Activated T-helper 17 cell treated with anti-CD3 and anti-CD28 coated beads, Interleukin-2, amount 50 U/mL, for 72 hours (primary cell): ENCODE measurements at regions not wholly inside any gene's neighbourhood (a gene's known extent, or its start where the extent isn't known, plus 50 kb on each side); places are given as distances from the start of the nearest gene placed in this dataset.
"Not testable (repeated sequence)": the region's sequence is repeated elsewhere in the genome, so short reads cannot be mapped to it uniquely, and the experiment has no call there.

Source experiments
- ATAC-seq: fragments of 150-1000 bp; cut with Tn5 transposase; replicated peaks from 2 replicates; pipeline ENCODE4 v1.10.0; 2021; ENCODE audit warnings: mild to moderate bottlenecking, moderate library complexity
- H3K27ac Mint-ChIP-seq: one replicate; pipeline ENCODE4 v1.8.0; 2022; ENCODE audit warnings: mixed read lengths
- H3K27me3 Mint-ChIP-seq: one replicate; pipeline ENCODE4 v1.8.0; 2022; ENCODE audit warnings: mixed read lengths
- H3K36me3 Mint-ChIP-seq: one replicate; pipeline ENCODE4 v1.8.0; 2022; ENCODE audit warnings: low read depth, mild to moderate bottlenecking, mixed read lengths
- H3K4me1 Mint-ChIP-seq: one replicate; pipeline ENCODE4 v1.8.0; 2022; ENCODE audit warnings: mixed read lengths
- H3K4me3 Mint-ChIP-seq: one replicate; pipeline ENCODE4 v1.8.0; 2022; ENCODE audit warnings: mild to moderate bottlenecking, mixed read lengths
- H3K9me3 Mint-ChIP-seq: one replicate; pipeline ENCODE4 v1.8.0; 2022; ENCODE audit warnings: mixed read lengths

GRCh38 chr2:33696234-33696633, 97.1 kb upstream of the FAM98A start:
- H3K4me1 Mint-ChIP-seq = no peaks in the 10 kb centered on the region
- ATAC-seq = no peak

GRCh38 chr2:33694904-33695303, 95.8 kb upstream of the FAM98A start:
- no peak for ATAC-seq
- no peak overlapping the region for H3K4me3 Mint-ChIP-seq
- H3K27ac Mint-ChIP-seq = no peak overlapping the region
- H3K4me1 Mint-ChIP-seq = no peaks in the 10 kb centered on the region
- peaks cover 22% of the 10 kb centered on the region for H3K27me3 Mint-ChIP-seq
- peaks cover 14% of the 10 kb centered on the region for H3K9me3 Mint-ChIP-seq
- no peaks in the 10 kb centered on the region for H3K36me3 Mint-ChIP-seq

More at GRCh38 chr2:33696234-33696633, 97.1 kb upstream of the FAM98A start:
- Mint-ChIP-seq H3K9me3 (peaks cover 12% of the 10 kb centered on the region), H3K27ac (no peak overlapping the region), H3K27me3 (peaks cover 22% of the 10 kb centered on the region), H3K4me3 (no peak overlapping the region), H3K36me3 (no peaks in the 10 kb centered on the region)

- H3K27me3 Mint-ChIP-seq = peaks cover 18% of the 10 kb centered on the region
- H3K27ac Mint-ChIP-seq = not testable (repeated sequence)
These were observed 91.6 kb upstream of the FAM98A start for GRCh38 chr2:33690686-33691085.

GRCh38 chr2:33681364-33681757, 82.3 kb upstream of the FAM98A start:
- Mint-ChIP-seq H3K4me3 (no peak overlapping the region), H3K4me1 (no peaks in the 10 kb centered on the region), H3K36me3 (no peaks in the 10 kb centered on the region), H3K9me3 (no peaks in the 10 kb centered on the region), H3K27me3 (peaks cover 7% of the 10 kb centered on the region), H3K27ac (no peak overlapping the region)
- no peak for ATAC-seq

More at GRCh38 chr2:33690686-33691085, 91.6 kb upstream of the FAM98A start:
- peaks cover 17% of the 10 kb centered on the region for H3K9me3 Mint-ChIP-seq
- H3K4me3 Mint-ChIP-seq, H3K4me1 Mint-ChIP-seq, H3K36me3 Mint-ChIP-seq, ATAC-seq: not testable (repeated sequence)

- H3K4me1 Mint-ChIP-seq = no peaks in the 10 kb centered on the region
- no peak for ATAC-seq
- no peak overlapping the region for H3K4me3 Mint-ChIP-seq
- H3K9me3 Mint-ChIP-seq = no peaks in the 10 kb centered on the region
- peaks cover 7% of the 10 kb centered on the region for H3K27me3 Mint-ChIP-seq
- H3K27ac Mint-ChIP-seq = no peak overlapping the region
- no peaks in the 10 kb centered on the region for H3K36me3 Mint-ChIP-seq
These were observed 81.7 kb upstream of the FAM98A start for GRCh38 chr2:33680644-33681363.

GRCh38 chr2:33678436-33678835, 79.3 kb upstream of the FAM98A start:
- Mint-ChIP-seq H3K9me3 (no peaks in the 10 kb centered on the region), H3K4me3 (no peak overlapping the region), H3K27ac (no peak overlapping the region), H3K27me3 (no peaks in the 10 kb centered on the region), H3K36me3 (no peaks in the 10 kb centered on the region), H3K4me1 (no peaks in the 10 kb centered on the region)
- no peak for ATAC-seq

GRCh38 chr2:33673937-33674336, 74.8 kb upstream of the FAM98A start:
- H3K36me3 Mint-ChIP-seq = no peaks in the 10 kb centered on the region
- no peak overlapping the region for H3K27ac Mint-ChIP-seq
- no peaks in the 10 kb centered on the region for H3K4me1 Mint-ChIP-seq
- H3K27me3 Mint-ChIP-seq = peaks cover 4% of the 10 kb centered on the region
- no peak overlapping the region for H3K4me3 Mint-ChIP-seq
- no peaks in the 10 kb centered on the region for H3K9me3 Mint-ChIP-seq
- ATAC-seq = no peak

- no peak for ATAC-seq
These were observed 73.8 kb upstream of the FAM98A start for GRCh38 chr2:33672896-33673295.

GRCh38 chr2:33672389-33672788, 73.3 kb upstream of the FAM98A start:
- ATAC-seq = no peak
- Mint-ChIP-seq H3K4me1 (no peaks in the 10 kb centered on the region), H3K36me3 (no peaks in the 10 kb centered on the region), H3K27ac (no peak overlapping the region), H3K9me3 (no peaks in the 10 kb centered on the region), H3K4me3 (no peak overlapping the region), H3K27me3 (peaks cover 4% of the 10 kb centered on the region)

More at GRCh38 chr2:33672896-33673295, 73.8 kb upstream of the FAM98A start:
- Mint-ChIP-seq H3K36me3 (no peaks in the 10 kb centered on the region), H3K4me3 (no peak overlapping the region), H3K27me3 (peaks cover 4% of the 10 kb centered on the region), H3K4me1 (no peaks in the 10 kb centered on the region), H3K9me3 (no peaks in the 10 kb centered on the region), H3K27ac (no peak overlapping the region)

- no peaks in the 10 kb centered on the region for H3K36me3 Mint-ChIP-seq
- peaks cover 4% of the 10 kb centered on the region for H3K27me3 Mint-ChIP-seq
- no peak overlapping the region for H3K4me3 Mint-ChIP-seq
- ATAC-seq = no peak
- H3K4me1 Mint-ChIP-seq = no peaks in the 10 kb centered on the region
- no peak overlapping the region for H3K27ac Mint-ChIP-seq
- no peaks in the 10 kb centered on the region for H3K9me3 Mint-ChIP-seq
These were observed 72.1 kb upstream of the FAM98A start for GRCh38 chr2:33671198-33671597.

GRCh38 chr2:33670392-33670937, 71.4 kb upstream of the FAM98A start:
- ATAC-seq = no peak
- Mint-ChIP-seq H3K4me1 (no peaks in the 10 kb centered on the region), H3K27me3 (peaks cover 4% of the 10 kb centered on the region), H3K27ac (no peak overlapping the region), H3K4me3 (no peak overlapping the region), H3K9me3 (no peaks in the 10 kb centered on the region), H3K36me3 (no peaks in the 10 kb centered on the region)

GRCh38 chr2:33666879-33667278, 67.8 kb upstream of the FAM98A start:
- Mint-ChIP-seq H3K27ac (no peak overlapping the region), H3K9me3 (no peaks in the 10 kb centered on the region), H3K4me3 (no peak overlapping the region), H3K4me1 (no peaks in the 10 kb centered on the region), H3K27me3 (peaks cover 4% of the 10 kb centered on the region), H3K36me3 (no peaks in the 10 kb centered on the region)
- no peak for ATAC-seq

- Mint-ChIP-seq H3K4me1 (no peaks in the 10 kb centered on the region), H3K9me3 (no peaks in the 10 kb centered on the region), H3K27ac (no peak overlapping the region), H3K36me3 (no peaks in the 10 kb centered on the region), H3K27me3 (no peaks in the 10 kb centered on the region), H3K4me3 (no peak overlapping the region)
- ATAC-seq = no peak
These were observed 65.9 kb upstream of the FAM98A start for GRCh38 chr2:33665039-33665438.

GRCh38 chr2:33660416-33661123, 61.5 kb upstream of the FAM98A start:
- no peak for ATAC-seq
- Mint-ChIP-seq H3K27ac (no peak overlapping the region), H3K4me3 (no peak overlapping the region), H3K9me3 (no peaks in the 10 kb centered on the region), H3K4me1 (no peaks in the 10 kb centered on the region), H3K27me3 (no peaks in the 10 kb centered on the region), H3K36me3 (no peaks in the 10 kb centered on the region)
